Adrenal gland (tissue), 9 donors: ENCODE measurements at regions not wholly inside any gene's neighbourhood (a gene's known extent, or its start where the extent isn't known, plus 50 kb on each side); places are given as distances from the start of the nearest gene placed in this dataset.
"Not testable (repeated sequence)": the region's sequence is repeated elsewhere in the genome, so short reads cannot be mapped to it uniquely, and the experiment has no call there.

ENCODE experiments used
- DNase-seq, 7 donors: peaks; one replicate each; pipeline ENCODE4 v3.0.0-alpha.2; 2019 to 2020
- H3K27ac ChIP-seq, 5 donors: fragments of 200-600 bp; sonication (generic) in 4 of 5; 1 replicate in 3 of 5; 2 replicates in 2 of 5; pipeline versions ENCODE4 v1.5.1 to v1.8.0; 2016 to 2020; ENCODE audit warnings: mild to moderate bottlenecking in 1 of 5
- H3K27me3 ChIP-seq: fragments of 200-600 bp; 2 replicates; pipeline ENCODE4 v1.8.0; 2021
- H3K36me3 ChIP-seq, 2 donors: fragments of 200-600 bp; replicated peaks in 1 of 2; 1 replicate in 1 of 2; 2 replicates in 1 of 2; pipeline versions ENCODE4 v1.5.1 to v1.8.0; 2018 to 2022
- H3K4me1 ChIP-seq, 2 donors: fragments of 200-600 bp; replicated peaks in 1 of 2; 1 replicate in 1 of 2; 2 replicates in 1 of 2; pipeline versions ENCODE4 v1.5.1 to v1.8.0; 2018 to 2021
- H3K4me3 ChIP-seq, 4 donors: fragments of 200-600 bp; sonication (generic) in 3 of 4; one replicate each; pipeline ENCODE4 v1.5.1; 2016 to 2018
- H3K9me3 ChIP-seq, 3 donors: fragments of 200-600 bp; sonication (generic) in 1 of 3; replicated peaks in 1 of 3; 1 replicate in 2 of 3; 2 replicates in 1 of 3; pipeline versions ENCODE4 v1.5.1 to v1.8.0; 2016 to 2021
- CTCF ChIP-seq, 6 experiments: fragments of 450-650 bp in 4 of 6; fragments of 200-600 bp in 2 of 6; sonication (generic) in 1 of 6; IDR thresholded peaks; 1 replicate in 5 of 6; 2 replicates in 1 of 6; pipeline versions ENCODE4 v1.5.1 to v1.8.0; 2016 to 2021; ENCODE audit warnings: antibody characterized with exemption in 6 of 6, mild to moderate bottlenecking in 2 of 6, moderate library complexity in 1 of 6
- POLR2A ChIP-seq, 2 donors: fragments of 450-650 bp; IDR thresholded peaks; one replicate each; pipeline ENCODE4 v1.6.1; 2017; ENCODE audit warnings: antibody characterized with exemption in 2 of 2, mild to moderate bottlenecking in 2 of 2, moderate library complexity in 1 of 2
- WGBS, 4 donors: extraction: QIAGEN DNeasy Blood & Tissue Kit in 2 of 4; methylation state at CpG; one replicate each; pipeline versions ENCODE4 v1.1.5 to v1.1.7; 2013 to 2017; 5-methylcytosine and 5-hydroxymethylcytosine counted together
- intact Hi-C, 2 donors: fragments of 100-400 bp; cut with DNase I; formaldehyde crosslinking; loops; one replicate each; pipeline versions ENCODE4 v1.14.1 to v1.15.0; 2022 to 2023
- donor health status: healthy with polysubstance abuse.
- donor health status: Bipolar disorder and iron deficiency.
- donor health status: DM: yes; HTN: yes; CAD: no.
- donor health status: DM: no; HTN: no; CAD: no.
- donor health status: DM: no; HTN: no; CAD: no.

GRCh38 chr20:56780266-56780665, 151.2 kb downstream of the TFAP2C start:
- WGBS, 4 donors, result 46 to 61% (median 55%) methylated on average over 7 of the region's 7 CpGs
- intact Hi-C loops, result no loop called here
- no peaks in the 10 kb centered on the region for H3K36me3 ChIP-seq
- no peak for TF ChIP-seq CTCF (IDR thresholded peaks at IDR 0.05)
- TF ChIP-seq POLR2A (IDR thresholded peaks at IDR 0.05), result no peak
- H3K9me3 ChIP-seq, result no peaks in the 10 kb centered on the region
- peaks cover 8% of the 10 kb centered on the region for H3K27me3 ChIP-seq
- H3K4me3 ChIP-seq, result no peak overlapping the region
- H3K27ac ChIP-seq, result peak overlapping the region in 3 of 5 donors; percentile 51 to 72 (median 72)
- DNase-seq, result no peak
- peaks cover 0 to 18% of the 10 kb centered on the region in 2 donors for H3K4me1 ChIP-seq

GRCh38 chr20:56781108-56781739, 152.1 kb downstream of the TFAP2C start:
- TF ChIP-seq POLR2A (IDR thresholded peaks at IDR 0.05), result no peak
- TF ChIP-seq CTCF (IDR thresholded peaks at IDR 0.05), result no peak
- Histone ChIP-seq H3K4me3 (no peak overlapping the region), H3K36me3 (no peaks in the 10 kb centered on the region), H3K27me3 (peaks cover 8% of the 10 kb centered on the region), H3K4me1 (peaks cover 0 to 18% of the 10 kb centered on the region in 2 donors), H3K27ac (peak overlapping the region in 2 of 5 donors; percentile 72), H3K9me3 (no peaks in the 10 kb centered on the region)
- peak in 6 of 7 donors; percentile 18 to 76 (median 70) for DNase-seq
- 41 to 49% (median 47%) methylated on average over 9 to 12 of the region's 12 CpGs for WGBS, 4 donors
- intact Hi-C loops, result no loop called here

GRCh38 chr20:56781987-56782560, 153.0 kb downstream of the TFAP2C start:
- H3K9me3 ChIP-seq, H3K27me3 ChIP-seq, DNase-seq, intact Hi-C loops, H3K4me3 ChIP-seq, H3K36me3 ChIP-seq: not testable (repeated sequence)
- WGBS, 4 donors, result 76 to 80% (median 77%) methylated on average over 2 of the region's 2 CpGs
- peaks cover 0 to 18% of the 10 kb centered on the region in 2 donors for H3K4me1 ChIP-seq
- peak overlapping the region in 2 of 5 donors; percentile 16 to 72 for H3K27ac ChIP-seq

- H3K27me3 ChIP-seq, H3K36me3 ChIP-seq, intact Hi-C loops, H3K9me3 ChIP-seq, H3K4me3 ChIP-seq: not testable (repeated sequence)
- DNase-seq, result peak in 1 of 7 donors; percentile 17
- H3K27ac ChIP-seq, result peak overlapping the region in 1 of 5 donors; percentile 49
- peaks cover 2 to 19% of the 10 kb centered on the region in 2 donors for H3K4me1 ChIP-seq
- WGBS, 4 donors, result 73 to 85% (median 83%) methylated on average over 11 of the region's 11 CpGs
Observed at GRCh38 chr20:56782814-56783213, 153.7 kb downstream of the TFAP2C start.

GRCh38 chr20:56783826-56784225, 154.7 kb downstream of the TFAP2C start:
- no peak for DNase-seq

More at GRCh38 chr20:56783826-56784225, 154.7 kb downstream of the TFAP2C start:
- 74 to 78% (median 76%) methylated on average over 4 of the region's 4 CpGs for WGBS, 4 donors
- no peaks in the 10 kb centered on the region for H3K9me3 ChIP-seq
- H3K36me3 ChIP-seq, result no peaks in the 10 kb centered on the region
- intact Hi-C loops, result no loop called here
- H3K27me3 ChIP-seq, result peaks cover 8% of the 10 kb centered on the region
- TF ChIP-seq CTCF (IDR thresholded peaks at IDR 0.05) (no peak), POLR2A (IDR thresholded peaks at IDR 0.05) (no peak)
- peaks cover 11 to 23% of the 10 kb centered on the region in 2 donors for H3K4me1 ChIP-seq
- H3K27ac ChIP-seq, result no peak overlapping the region
- no peak overlapping the region for H3K4me3 ChIP-seq
